ENCODE measurements at regions not wholly inside any gene's neighbourhood (a gene's known extent, or its start where the extent isn't known, plus 50 kb on each side); places are given as distances from the start of the nearest gene placed in this dataset.

GRCh38 chr2:215605214-215605613, 169.3 kb upstream of the FN1 start:
- TF ChIP-seq RAD21 (conservative IDR thresholded peaks at IDR 0.05) = no peak
- TF ChIP-seq REST (IDR thresholded peaks at IDR 0.05; ENCODE audit: borderline replicate concordance) = no peak
- TF ChIP-seq CTCF (IDR thresholded peaks at IDR 0.05; ENCODE audit: poor library complexity, severe bottlenecking) = no peak

All from neural cell (in vitro differentiated cells).